GM23248 (cell line): ENCODE measurements at regions not wholly inside any gene's neighbourhood (a gene's known extent, or its start where the extent isn't known, plus 50 kb on each side); places are given as distances from the start of the nearest gene placed in this dataset.
"Not testable (repeated sequence)": the region's sequence is repeated elsewhere in the genome, so short reads cannot be mapped to it uniquely, and the experiment has no call there.

ENCODE experiments used
- EZH2 ChIP-seq: fragments of 200-600 bp; sonication (generic); IDR thresholded peaks from 2 replicates; pipeline ENCODE4 v1.6.1; 2018; ENCODE audit warnings: antibody characterized with exemption, mild to moderate bottlenecking; ENCODE audit not compliant: insufficient read depth, poor library complexity, severe bottlenecking
- EZH2phosphoT487 ChIP-seq: fragments of 200-600 bp; sonication (generic); IDR thresholded peaks from 2 replicates; pipeline ENCODE4 v1.6.1; 2018; ENCODE audit warnings: antibody characterized with exemption, moderate library complexity, mild to moderate bottlenecking, low read depth; ENCODE audit not compliant: insufficient read depth

DNA sequence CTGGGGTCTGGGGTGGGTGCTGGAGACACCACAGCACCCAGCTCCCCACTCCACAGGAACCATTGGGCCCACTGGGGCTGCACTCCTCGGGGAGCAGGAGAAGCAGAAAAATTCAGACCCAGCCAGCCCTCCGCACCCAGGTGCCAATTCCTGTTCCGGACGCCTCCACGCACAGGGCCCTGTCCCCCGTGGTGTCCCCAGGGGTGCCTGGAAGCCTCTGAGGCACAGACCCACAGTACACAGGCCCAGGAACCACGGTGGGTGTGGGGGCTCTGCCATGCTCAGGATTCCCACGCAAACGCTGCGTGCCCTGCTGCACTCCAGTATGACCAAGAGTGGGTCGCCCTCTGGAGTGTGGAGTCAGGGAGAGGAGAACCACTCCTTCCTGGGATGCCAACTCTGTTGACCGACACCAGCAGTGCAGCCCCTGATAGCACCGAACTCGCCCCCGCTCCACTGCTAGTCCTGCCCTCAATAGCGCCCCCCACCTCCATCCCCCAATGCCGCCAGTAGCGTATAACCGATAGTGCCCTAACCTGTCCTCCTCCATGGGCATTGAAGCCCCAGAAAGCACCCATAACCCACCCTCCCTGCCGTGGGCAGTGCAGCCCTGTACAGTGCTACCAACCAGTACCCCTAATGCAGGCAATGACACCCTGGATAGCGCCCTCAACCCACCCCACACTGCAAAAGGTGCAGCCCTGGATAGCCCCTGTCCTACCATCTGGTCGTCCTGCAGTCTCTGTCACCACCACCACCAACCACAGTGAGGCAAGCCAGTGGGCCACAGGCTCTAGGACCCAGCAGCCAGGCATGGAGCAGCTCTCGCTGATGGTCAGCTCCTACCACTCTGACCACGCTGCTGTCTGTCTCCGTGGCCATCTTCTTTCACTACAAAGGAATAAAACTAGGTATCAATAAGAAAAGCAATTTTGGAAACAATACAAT, 2877.2 kb downstream of the RPIA start:
- TF ChIP-seq EZH2, EZH2phosphoT487: not testable (repeated sequence)
